DND-41 (cell line): ENCODE measurements at regions not wholly inside any gene's neighbourhood (a gene's known extent, or its start where the extent isn't known, plus 50 kb on each side); places are given as distances from the start of the nearest gene placed in this dataset.

Experiments used
- ATAC-seq: fragments of 200-7000 bp; cut with Tn5 transposase; 3 replicates; pipeline ENCODE4 v1.9.1; 2021; ENCODE audit warnings: low read depth; ENCODE audit not compliant: insufficient read depth
- DNase-seq: peaks from one replicate; pipeline ENCODE4 v3.0.0-alpha.2; 2020
- H2AFZ ChIP-seq: 2 replicates; pipeline ENCODE4 v1.6.0; 2012; ENCODE audit warnings: low read depth, low read length
- H3K27ac ChIP-seq: 2 replicates; pipeline ENCODE4 v1.5.1; 2012; ENCODE audit warnings: low read length, inconsistent platforms
- H3K27me3 ChIP-seq: fragments of 200-600 bp; sonication (generic); 2 replicates; pipeline ENCODE4 v1.6.0; 2012; ENCODE audit warnings: low read length, mild to moderate bottlenecking, inconsistent platforms; ENCODE audit not compliant: insufficient read depth, poor library complexity
- H3K36me3 ChIP-seq: 2 replicates; pipeline ENCODE4 v1.5.1; 2012; ENCODE audit warnings: low read length, inconsistent platforms; ENCODE audit not compliant: insufficient read depth
- H3K4me1 ChIP-seq: 2 replicates; pipeline ENCODE4 v1.5.1; 2012; ENCODE audit warnings: mild to moderate bottlenecking, low read length; ENCODE audit not compliant: insufficient read depth
- H3K4me2 ChIP-seq: 2 replicates; pipeline ENCODE4 v1.6.0; 2012; ENCODE audit warnings: mild to moderate bottlenecking, moderate library complexity, low read length, inconsistent platforms; ENCODE audit not compliant: insufficient read depth
- H3K4me3 ChIP-seq, 2 experiments: fragments of 200-600 bp in 1 of 2; shearing (Covaris generic) in 1 of 2; 2 replicates each; pipeline ENCODE4 v1.5.1; 2012 to 2016; ENCODE audit warnings: inconsistent platforms in 2 of 2, low read length in 2 of 2, mild to moderate bottlenecking in 2 of 2, low read depth in 1 of 2, moderate library complexity in 1 of 2
- H3K79me2 ChIP-seq: 2 replicates; pipeline ENCODE4 v1.6.0; 2012; ENCODE audit warnings: low read length, inconsistent platforms; ENCODE audit not compliant: insufficient read depth
- H3K9ac ChIP-seq: 2 replicates; pipeline ENCODE4 v1.6.0; 2012; ENCODE audit warnings: low read depth, mild to moderate bottlenecking, inconsistent platforms, low read length, moderate library complexity
- H3K9me3 ChIP-seq: 2 replicates; pipeline ENCODE4 v1.5.1; 2012; ENCODE audit warnings: low read length, moderate library complexity, mild to moderate bottlenecking, inconsistent platforms; ENCODE audit not compliant: insufficient read depth, severe bottlenecking
- H4K20me1 ChIP-seq: 2 replicates; pipeline ENCODE4 v1.6.0; 2012; ENCODE audit warnings: low read length; ENCODE audit not compliant: insufficient read depth
- CTCF ChIP-seq: IDR thresholded peaks from 2 replicates; pipeline ENCODE4 v1.5.1; 2012; ENCODE audit warnings: borderline replicate concordance, low read length, moderate library complexity, mild to moderate bottlenecking; ENCODE audit not compliant: poor library complexity, severe bottlenecking; ENCODE audit errors: extremely low read depth
- EZH2 ChIP-seq: IDR thresholded peaks from 3 replicates; pipeline ENCODE4 v1.6.1; 2012; ENCODE audit warnings: borderline replicate concordance, low read depth, mild to moderate bottlenecking, moderate library complexity, low read length, inconsistent platforms; ENCODE audit not compliant: severe bottlenecking

GRCh38 chr4:66186095-66186494, 515.8 kb upstream of the EPHA5 start:
- no peak for DNase-seq
- Histone ChIP-seq H3K79me2 (no peaks in the 10 kb centered on the region), H3K9me3 (no peaks in the 10 kb centered on the region), H2AFZ (no peak overlapping the region), H3K4me1 (no peaks in the 10 kb centered on the region), H4K20me1 (no peaks in the 10 kb centered on the region), H3K27ac (no peak overlapping the region), H3K36me3 (no peaks in the 10 kb centered on the region), H3K27me3 (no peaks in the 10 kb centered on the region), H3K9ac (no peak overlapping the region), H3K4me2 (no peak overlapping the region), H3K4me3 (no peak overlapping the region)
- no peak for TF ChIP-seq EZH2
- TF ChIP-seq CTCF = no peak
- no peak for ATAC-seq

GRCh38 chr4:66182636-66183035, 512.3 kb upstream of the EPHA5 start:
- Histone ChIP-seq H3K9ac (no peak overlapping the region), H3K27ac (no peak overlapping the region), H3K4me3 (no peak overlapping the region), H3K36me3 (no peaks in the 10 kb centered on the region), H3K4me1 (no peaks in the 10 kb centered on the region), H3K9me3 (no peaks in the 10 kb centered on the region), H3K4me2 (no peak overlapping the region), H4K20me1 (no peaks in the 10 kb centered on the region), H2AFZ (no peak overlapping the region), H3K79me2 (no peaks in the 10 kb centered on the region), H3K27me3 (no peaks in the 10 kb centered on the region)
- DNase-seq (no peak), ATAC-seq (no peak)
- TF ChIP-seq EZH2 (no peak), CTCF (no peak)

- no peaks in the 10 kb centered on the region for H4K20me1 ChIP-seq
- no peak for TF ChIP-seq CTCF
- no peak for TF ChIP-seq EZH2
- no peaks in the 10 kb centered on the region for H3K79me2 ChIP-seq
- ATAC-seq = no peak
- H3K27ac ChIP-seq = no peak overlapping the region
- H3K27me3 ChIP-seq = no peaks in the 10 kb centered on the region
- no peak for DNase-seq
- H2AFZ ChIP-seq = no peak overlapping the region; the same call in 1 of the 2 replicates
- no peak overlapping the region for H3K4me2 ChIP-seq
- H3K4me1 ChIP-seq = no peaks in the 10 kb centered on the region
- no peaks in the 10 kb centered on the region for H3K9me3 ChIP-seq
- H3K9ac ChIP-seq = no peak overlapping the region
- no peak overlapping the region for H3K4me3 ChIP-seq
- H3K36me3 ChIP-seq = no peaks in the 10 kb centered on the region
Measured at GRCh38 chr4:66178906-66179305, 508.6 kb upstream of the EPHA5 start.

GRCh38 chr4:66169341-66169740, 499.1 kb upstream of the EPHA5 start:
- Histone ChIP-seq H3K4me3 (no peak overlapping the region), H3K27ac (no peak overlapping the region), H3K9ac (no peak overlapping the region), H3K9me3 (peaks cover 12% of the 10 kb centered on the region), H3K79me2 (no peaks in the 10 kb centered on the region), H4K20me1 (no peaks in the 10 kb centered on the region), H3K27me3 (no peaks in the 10 kb centered on the region), H3K4me2 (no peak overlapping the region), H3K36me3 (no peaks in the 10 kb centered on the region), H2AFZ (no peak overlapping the region), H3K4me1 (no peaks in the 10 kb centered on the region)
- DNase-seq (no peak), ATAC-seq (no peak)
- no peak for TF ChIP-seq CTCF
- TF ChIP-seq EZH2 = no peak
